B cell (primary cell): ENCODE measurements at regions not wholly inside any gene's neighbourhood (a gene's known extent, or its start where the extent isn't known, plus 50 kb on each side); places are given as distances from the start of the nearest gene placed in this dataset.
A peak's percentile ranks its signal among the peaks of the same experiment; 100 is the strongest.

Source experiments
- ATAC-seq: fragments of 200-7000 bp; cut with Tn5 transposase; one replicate; pipeline ENCODE4 v1.10.0; 2021; ENCODE audit warnings: low read depth, mild to moderate bottlenecking, moderate number of reproducible peaks, moderate library complexity
- CTCF ChIA-PET: fragments of 350-600 bp; sonication (Branson Sonifier 250); formaldehyde crosslinking; loops from one replicate; lab custom pipeline; 2021; ENCODE audit warnings: antibody characterized with exemption, inconsistent platforms; lab: Charles Lee
- POLR2A ChIA-PET: fragments of 350-600 bp; sonication (Branson Sonifier 250); formaldehyde crosslinking; loops from one replicate; lab custom pipeline; 2021; ENCODE audit warnings: antibody characterized with exemption; lab: Charles Lee
- DNase-seq: peaks from one replicate; pipeline ENCODE4 v3.0.0; 2013
- H2AFZ ChIP-seq: 2 replicates; pipeline ENCODE4 v1.6.1; 2012; ENCODE audit warnings: mild to moderate bottlenecking, low read depth, low read length; ENCODE audit not compliant: insufficient read depth, poor library complexity, severe bottlenecking
- H3K27ac ChIP-seq, 2 donors: 1 replicate in 1 of 2; 2 replicates in 1 of 2; pipeline ENCODE4 v1.5.1; 2012 to 2013; ENCODE audit warnings: low read length in 2 of 2, mild to moderate bottlenecking in 2 of 2, moderate library complexity in 1 of 2
- H3K27me3 ChIP-seq, 4 experiments: fragments of 200-600 bp in 1 of 4; sonication (generic) in 1 of 4; replicated peaks in 1 of 4; 1 replicate in 2 of 4; 2 replicates in 2 of 4; pipeline versions ENCODE4 v1.6.1 to v1.7.0; 2013 to 2016; ENCODE audit warnings: low read length in 3 of 4, mild to moderate bottlenecking in 2 of 4, mixed read lengths in 1 of 4, moderate library complexity in 1 of 4; ENCODE audit not compliant: insufficient read depth in 4 of 4, control insufficient read depth in 3 of 4; ENCODE audit errors: control extremely low read depth in 1 of 4
- H3K36me3 ChIP-seq, 2 experiments: replicated peaks in 1 of 2; 1 replicate in 1 of 2; 2 replicates in 1 of 2; pipeline versions ENCODE4 v1.6.1 to v1.7.1; 2013; ENCODE audit warnings: low read length in 1 of 2; ENCODE audit not compliant: insufficient read depth in 2 of 2, control insufficient read depth in 1 of 2; ENCODE audit errors: control extremely low read depth in 1 of 2, extremely low read depth in 1 of 2
- H3K4me1 ChIP-seq, 2 donors: fragments of 200-600 bp in 1 of 2; sonication (generic) in 1 of 2; 1 replicate in 1 of 2; 2 replicates in 1 of 2; pipeline versions ENCODE4 v1.5.1 to v1.6.1; 2013 to 2017; ENCODE audit warnings: low read length in 2 of 2; ENCODE audit not compliant: control insufficient read depth in 2 of 2, insufficient read depth in 2 of 2
- H3K4me2 ChIP-seq: replicated peaks from 2 replicates; pipeline ENCODE3; 2012; ENCODE audit warnings: mild to moderate bottlenecking, low read depth, low read length; ENCODE audit not compliant: poor library complexity, severe bottlenecking
- H3K4me3 ChIP-seq, 5 experiments: fragments of 200-600 bp in 1 of 5; sonication (generic) in 1 of 5; 1 replicate in 3 of 5; 2 replicates in 2 of 5; pipeline versions ENCODE4 v1.5.1 to v1.7.0; 2011 to 2016; ENCODE audit warnings: low read length in 4 of 5, mild to moderate bottlenecking in 4 of 5, low read depth in 2 of 5, control low read depth in 1 of 5, moderate library complexity in 1 of 5; ENCODE audit not compliant: insufficient read depth in 1 of 5; ENCODE audit errors: control extremely low read depth in 1 of 5, extremely low read depth in 1 of 5
- H3K79me2 ChIP-seq: fragments of 200-600 bp; sonication (generic); one replicate; pipeline ENCODE4 v1.6.0; 2016; ENCODE audit warnings: low read length; ENCODE audit not compliant: control insufficient read depth, insufficient read depth
- H3K9ac ChIP-seq: fragments of 200-600 bp; sonication (generic); 2 replicates; pipeline ENCODE4 v1.6.1; 2017; ENCODE audit warnings: mild to moderate bottlenecking, low read length, moderate library complexity
- H3K9me3 ChIP-seq, 3 donors: one replicate each; pipeline versions ENCODE4 v1.6.1 to v1.7.1; 2013; ENCODE audit warnings: low read length in 2 of 3; ENCODE audit not compliant: control insufficient read depth in 2 of 3, insufficient read depth in 1 of 3; ENCODE audit errors: control extremely low read depth in 1 of 3
- H4K20me1 ChIP-seq: 2 replicates; pipeline ENCODE4 v1.6.0; 2012; ENCODE audit warnings: mild to moderate bottlenecking, low read length; ENCODE audit not compliant: insufficient read depth, control insufficient read depth, poor library complexity, severe bottlenecking
- H3K27ac Mint-ChIP-seq: one replicate; pipeline ENCODE4 v1.8.0; 2021; ENCODE audit warnings: mixed read lengths
- H3K27me3 Mint-ChIP-seq: one replicate; pipeline ENCODE4 v1.8.0; 2021; ENCODE audit warnings: mixed read lengths
- H3K4me1 Mint-ChIP-seq: one replicate; pipeline ENCODE4 v1.8.0; 2021; ENCODE audit warnings: mixed read lengths
- H3K4me3 Mint-ChIP-seq: one replicate; pipeline ENCODE4 v1.8.0; 2021; ENCODE audit warnings: mixed read lengths
- H3K9me3 Mint-ChIP-seq: one replicate; pipeline ENCODE4 v1.8.0; 2022; ENCODE audit warnings: mixed read lengths; ENCODE audit not compliant: insufficient read depth
- EZH2 ChIP-seq: IDR thresholded peaks from 2 replicates; pipeline ENCODE4 v1.6.1; 2012; ENCODE audit warnings: borderline replicate concordance, low read depth, mild to moderate bottlenecking, moderate library complexity, low read length; ENCODE audit not compliant: insufficient read depth, poor library complexity, severe bottlenecking
- WGBS: methylation state at CpG from one replicate; pipeline ENCODE4 v1.1.5; 2013; ENCODE audit warnings: missing lambda C conversion rate; ENCODE audit not compliant: insufficient coverage; 5-methylcytosine and 5-hydroxymethylcytosine counted together
- intact Hi-C: fragments of 100-400 bp; cut with micrococcal nuclease; formaldehyde crosslinking; loops from one replicate; pipeline ENCODE4 v1.10.0; 2022
- TF ChIP-seq, protein P1 (sequence below): fragments of 200-600 bp; IDR thresholded peaks from one replicate; pipeline ENCODE4 v1.8.0; 2022; ENCODE audit warnings: antibody characterized with exemption, mild to moderate bottlenecking

DNA sequence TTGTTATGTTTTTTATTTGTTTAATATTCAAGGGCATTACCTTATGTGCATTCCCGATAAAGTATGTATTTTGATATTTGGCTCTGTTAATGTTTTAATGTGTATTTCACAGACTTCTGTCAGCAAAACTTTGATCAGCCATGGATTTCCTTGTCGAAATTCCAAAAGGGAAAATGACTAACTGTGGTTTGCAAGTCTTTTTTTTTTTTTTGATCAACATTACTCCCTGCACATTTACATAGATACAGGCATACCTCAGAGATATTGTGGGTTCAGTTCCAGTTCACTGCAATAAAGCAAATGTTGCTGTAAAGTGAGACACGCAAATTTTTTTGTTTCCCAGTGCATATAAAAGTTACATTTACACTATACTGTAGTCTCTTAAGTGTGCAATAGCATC, 351.9 kb downstream of the CXCL12 start:
- POLR2A ChIA-PET, result no interaction called here
- H3K4me3 ChIP-seq, result no peak overlapping the region
- WGBS, result 60% methylated on average over 2 of the region's 3 CpGs

DNA sequence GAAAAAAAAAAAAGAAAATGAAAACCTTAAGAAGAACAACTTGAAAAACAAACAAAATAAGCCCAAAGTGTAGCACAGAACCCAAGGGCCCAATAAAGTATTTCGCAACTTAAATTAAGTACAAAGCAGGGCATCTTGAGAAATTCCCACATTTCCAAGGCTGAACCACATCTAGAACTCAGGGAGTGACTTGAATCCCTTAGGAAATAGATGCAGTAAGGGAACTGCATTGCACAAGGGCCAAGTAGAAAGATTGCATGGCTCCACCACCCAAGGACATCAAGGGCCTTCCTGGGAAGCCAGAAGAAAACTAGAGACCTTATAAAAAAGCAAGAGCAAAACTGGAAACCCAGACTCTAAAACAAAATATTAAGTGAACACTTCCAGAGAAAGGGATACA, 352.7 kb downstream of the CXCL12 start:
- Histone ChIP-seq H3K36me3 (no peaks in the 10 kb centered on the region), H3K4me3 (no peak overlapping the region), H3K4me1 (no peaks in the 10 kb centered on the region), H2AFZ (no peak overlapping the region), H3K4me2 (no peak overlapping the region), H4K20me1 (no peaks in the 10 kb centered on the region), H3K9me3 (no peaks in the 10 kb centered on the region), H3K9ac (no peak overlapping the region), H3K27me3 (no peaks in the 10 kb centered on the region), H3K27ac (no peak overlapping the region), H3K79me2 (no peaks in the 10 kb centered on the region)
- H3K4me1 Mint-ChIP-seq, result no peaks in the 10 kb centered on the region
- no peaks in the 10 kb centered on the region for H3K9me3 Mint-ChIP-seq
- TF ChIP-seq, protein P1, sequence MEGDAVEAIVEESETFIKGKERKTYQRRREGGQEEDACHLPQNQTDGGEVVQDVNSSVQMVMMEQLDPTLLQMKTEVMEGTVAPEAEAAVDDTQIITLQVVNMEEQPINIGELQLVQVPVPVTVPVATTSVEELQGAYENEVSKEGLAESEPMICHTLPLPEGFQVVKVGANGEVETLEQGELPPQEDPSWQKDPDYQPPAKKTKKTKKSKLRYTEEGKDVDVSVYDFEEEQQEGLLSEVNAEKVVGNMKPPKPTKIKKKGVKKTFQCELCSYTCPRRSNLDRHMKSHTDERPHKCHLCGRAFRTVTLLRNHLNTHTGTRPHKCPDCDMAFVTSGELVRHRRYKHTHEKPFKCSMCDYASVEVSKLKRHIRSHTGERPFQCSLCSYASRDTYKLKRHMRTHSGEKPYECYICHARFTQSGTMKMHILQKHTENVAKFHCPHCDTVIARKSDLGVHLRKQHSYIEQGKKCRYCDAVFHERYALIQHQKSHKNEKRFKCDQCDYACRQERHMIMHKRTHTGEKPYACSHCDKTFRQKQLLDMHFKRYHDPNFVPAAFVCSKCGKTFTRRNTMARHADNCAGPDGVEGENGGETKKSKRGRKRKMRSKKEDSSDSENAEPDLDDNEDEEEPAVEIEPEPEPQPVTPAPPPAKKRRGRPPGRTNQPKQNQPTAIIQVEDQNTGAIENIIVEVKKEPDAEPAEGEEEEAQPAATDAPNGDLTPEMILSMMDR, result no peak
- TF ChIP-seq EZH2, result no peak
- peaks cover 3% of the 10 kb centered on the region for H3K27me3 Mint-ChIP-seq
- peak overlapping the region; percentile 20 for H3K27ac Mint-ChIP-seq
- H3K4me3 Mint-ChIP-seq, result no peak overlapping the region
- intact Hi-C loops, result no loop called here
- WGBS, result no CpG with 5 or more reads among the region's 1 CpG
- ATAC-seq (no peak), DNase-seq (no peak)
- ChIA-PET CTCF (no interaction called here), POLR2A (no interaction called here)

More for the DNA sequence above, 351.9 kb downstream of the CXCL12 start:
- H3K27ac ChIP-seq, result no peak overlapping the region
- H3K9me3 ChIP-seq, result no peaks in the 10 kb centered on the region
- DNase-seq (no peak), ATAC-seq (no peak)
- CTCF ChIA-PET, result no interaction called here
- TF ChIP-seq, protein P1, result no peak
- no peak for TF ChIP-seq EZH2
- no peak overlapping the region for H2AFZ ChIP-seq
- intact Hi-C loops, result no loop called here
- H3K79me2 ChIP-seq, result no peaks in the 10 kb centered on the region
- H3K4me1 ChIP-seq, result no peaks in the 10 kb centered on the region
- Mint-ChIP-seq H3K9me3 (no peaks in the 10 kb centered on the region), H3K4me3 (no peak overlapping the region), H3K27ac (no peak overlapping the region), H3K27me3 (peaks cover 3% of the 10 kb centered on the region), H3K4me1 (no peaks in the 10 kb centered on the region)
- no peak overlapping the region for H3K9ac ChIP-seq
- no peaks in the 10 kb centered on the region for H3K27me3 ChIP-seq
- no peaks in the 10 kb centered on the region for H4K20me1 ChIP-seq
- no peaks in the 10 kb centered on the region for H3K36me3 ChIP-seq
- H3K4me2 ChIP-seq, result no peak overlapping the region
